Mesodermal cell (in vitro differentiated cells): ENCODE measurements at regions not wholly inside any gene's neighbourhood (a gene's known extent, or its start where the extent isn't known, plus 50 kb on each side); places are given as distances from the start of the nearest gene placed in this dataset.
"Not testable (repeated sequence)": the region's sequence is repeated elsewhere in the genome, so short reads cannot be mapped to it uniquely, and the experiment has no call there.

ENCODE experiments used
- H3K27ac ChIP-seq: 2 replicates; pipeline ENCODE4 v1.7.0; 2013; ENCODE audit warnings: mild to moderate bottlenecking, low read depth, low read length, moderate library complexity; ENCODE audit not compliant: severe bottlenecking
- H3K36me3 ChIP-seq: 2 replicates; pipeline ENCODE4 v1.7.1; 2013; ENCODE audit warnings: mild to moderate bottlenecking, low read length, moderate library complexity; ENCODE audit not compliant: control insufficient read depth, insufficient read depth
- H3K4me1 ChIP-seq: one replicate; pipeline ENCODE4 v1.7.1; 2013; ENCODE audit warnings: mild to moderate bottlenecking, low read length; ENCODE audit not compliant: insufficient read depth, control insufficient read depth, poor library complexity, severe bottlenecking
- H3K4me3 ChIP-seq: 2 replicates; pipeline ENCODE4 v1.7.0; 2013; ENCODE audit warnings: low read length, control low read depth, mild to moderate bottlenecking; ENCODE audit not compliant: insufficient read depth, poor library complexity, severe bottlenecking; ENCODE audit errors: extremely low read depth
- H3K9me3 ChIP-seq: 2 replicates; pipeline ENCODE4 v1.7.1; 2013; ENCODE audit warnings: mild to moderate bottlenecking, low read length, moderate library complexity; ENCODE audit not compliant: control insufficient read depth
- WGBS, 2 experiments: methylation state at CpG; one replicate each; pipeline ENCODE4 v1.1.5; 2013; ENCODE audit warnings: missing lambda C conversion rate in 2 of 2; ENCODE audit not compliant: insufficient coverage in 2 of 2; 5-methylcytosine and 5-hydroxymethylcytosine counted together

- no peak overlapping the region for H3K27ac ChIP-seq
- H3K4me3 ChIP-seq, result no peak overlapping the region
- H3K9me3 ChIP-seq, result no peaks in the 10 kb centered on the region
- WGBS, 2 experiments, result 83 to 93% methylated on average over 1 to 3 of the region's 3 CpGs
- no peaks in the 10 kb centered on the region for H3K4me1 ChIP-seq
- H3K36me3 ChIP-seq, result no peaks in the 10 kb centered on the region
Measured at GRCh38 chr12:131267576-131267975, 313.9 kb downstream of the ADGRD1 start.

- H3K4me1 ChIP-seq, H3K36me3 ChIP-seq, H3K9me3 ChIP-seq, H3K4me3 ChIP-seq, H3K27ac ChIP-seq: not testable (repeated sequence)
- WGBS, 2 experiments, result 53% methylated on average over 3 of the region's 7 CpGs; no CpG with 5 or more reads in 1 of the 2 experiments
Measured at GRCh38 chr12:131268123-131268522, 314.4 kb downstream of the ADGRD1 start.

GRCh38 chr12:131268571-131268970 is 314.9 kb downstream of the ADGRD1 start:
- WGBS, 2 experiments, result 100% methylated on average over 1 of the region's 4 CpGs; no CpG with 5 or more reads in 1 of the 2 experiments
- H3K4me3 ChIP-seq, H3K4me1 ChIP-seq, H3K9me3 ChIP-seq, H3K36me3 ChIP-seq, H3K27ac ChIP-seq: not testable (repeated sequence)

GRCh38 chr12:131269551-131269950 is 315.8 kb downstream of the ADGRD1 start:
- Histone ChIP-seq H3K9me3 (no peaks in the 10 kb centered on the region), H3K36me3 (no peaks in the 10 kb centered on the region), H3K4me3 (no peak overlapping the region), H3K27ac (no peak overlapping the region), H3K4me1 (no peaks in the 10 kb centered on the region)
- WGBS, 2 experiments, result 89 to 100% methylated on average over 2 of the region's 4 CpGs

DNA sequence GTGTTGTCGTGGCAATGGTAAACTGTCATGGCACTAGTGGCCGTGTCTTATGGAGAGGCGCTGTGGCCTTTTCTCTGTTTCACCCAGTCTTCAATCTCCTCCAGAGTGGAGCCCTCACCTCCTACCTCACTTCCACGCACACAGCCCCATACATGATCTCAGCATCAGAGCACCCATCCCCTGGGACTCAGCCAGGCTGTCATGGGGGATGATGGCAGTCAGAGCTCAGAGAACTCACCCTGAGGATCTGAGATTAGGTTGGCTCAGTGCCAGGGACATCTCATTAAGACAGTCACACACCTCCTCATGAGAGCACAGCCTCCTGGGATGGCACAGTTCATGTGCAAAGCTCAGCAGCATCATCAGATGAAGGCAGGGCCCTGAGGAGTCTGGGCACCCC is 316.3 kb downstream of the ADGRD1 start:
- not testable (repeated sequence) for H3K36me3 ChIP-seq, H3K4me1 ChIP-seq, H3K27ac ChIP-seq, H3K4me3 ChIP-seq, H3K9me3 ChIP-seq
- WGBS, 2 experiments, result 67 to 100% methylated on average over 3 to 4 of the region's 4 CpGs

- Histone ChIP-seq H3K4me3 (no peak overlapping the region), H3K36me3 (no peaks in the 10 kb centered on the region), H3K9me3 (no peaks in the 10 kb centered on the region), H3K27ac (no peak overlapping the region), H3K4me1 (no peaks in the 10 kb centered on the region)
Measured at GRCh38 chr12:131271724-131272123, 318.0 kb downstream of the ADGRD1 start.

- H3K4me1 ChIP-seq, H3K36me3 ChIP-seq, H3K9me3 ChIP-seq, H3K4me3 ChIP-seq, H3K27ac ChIP-seq: not testable (repeated sequence)
- 92 to 94% methylated on average over 6 to 8 of the region's 8 CpGs for WGBS, 2 experiments
Measured at GRCh38 chr12:131272283-131272814, 318.6 kb downstream of the ADGRD1 start.

GRCh38 chr12:131273291-131273845 is 319.7 kb downstream of the ADGRD1 start:
- H3K27ac ChIP-seq, result no peak overlapping the region
- H3K36me3 ChIP-seq, result no peaks in the 10 kb centered on the region
- H3K9me3 ChIP-seq, result no peaks in the 10 kb centered on the region
- WGBS, 2 experiments, result 81 to 96% methylated on average over 8 of the region's 11 CpGs
- H3K4me1 ChIP-seq, result no peaks in the 10 kb centered on the region
- H3K4me3 ChIP-seq, result no peak overlapping the region

- Histone ChIP-seq H3K4me3 (no peak overlapping the region), H3K27ac (no peak overlapping the region), H3K9me3 (no peaks in the 10 kb centered on the region), H3K36me3 (no peaks in the 10 kb centered on the region), H3K4me1 (no peaks in the 10 kb centered on the region)
- WGBS, 2 experiments, result 92 to 93% methylated on average over 9 to 10 of the region's 12 CpGs
Measured at GRCh38 chr12:131274061-131274460, 320.4 kb downstream of the ADGRD1 start.

- WGBS, 2 experiments, result 94 to 95% methylated on average over 14 of the region's 14 CpGs
- H3K36me3 ChIP-seq, result no peaks in the 10 kb centered on the region
- no peak overlapping the region for H3K4me3 ChIP-seq
- no peaks in the 10 kb centered on the region for H3K9me3 ChIP-seq
- no peaks in the 10 kb centered on the region for H3K4me1 ChIP-seq
- H3K27ac ChIP-seq, result no peak overlapping the region
Measured at GRCh38 chr12:131274906-131275305, 321.2 kb downstream of the ADGRD1 start.

DNA sequence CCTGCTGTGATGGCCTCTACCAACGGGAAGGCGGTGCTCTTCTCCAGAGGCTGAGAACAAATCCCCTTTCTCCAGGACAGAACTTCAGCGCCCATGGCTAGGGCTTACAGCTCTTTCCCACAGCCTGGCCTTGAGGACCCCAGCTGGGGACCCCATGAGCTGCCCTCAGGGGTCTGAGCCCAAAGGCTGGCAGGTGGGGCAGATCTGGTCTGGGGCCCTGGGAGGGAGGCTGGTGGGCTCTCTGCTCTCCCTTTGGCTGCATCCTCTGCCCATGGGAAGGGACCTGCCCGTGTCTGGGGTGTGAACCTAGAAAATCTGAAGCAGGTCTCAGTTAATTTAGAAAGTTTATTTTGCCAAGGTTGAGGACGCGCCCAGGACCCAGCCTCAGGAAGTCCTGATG is 322.1 kb downstream of the ADGRD1 start:
- Histone ChIP-seq H3K27ac (no peak overlapping the region), H3K9me3 (no peaks in the 10 kb centered on the region), H3K36me3 (no peaks in the 10 kb centered on the region), H3K4me1 (no peaks in the 10 kb centered on the region), H3K4me3 (no peak overlapping the region)
- 92 to 93% methylated on average over 5 of the region's 6 CpGs for WGBS, 2 experiments
